DND-41 (cell line): ENCODE measurements at regions not wholly inside any gene's neighbourhood (a gene's known extent, or its start where the extent isn't known, plus 50 kb on each side); places are given as distances from the start of the nearest gene placed in this dataset.

Source experiments
- CTCF ChIP-seq: IDR thresholded peaks from 2 replicates; pipeline ENCODE4 v1.5.1; 2012; ENCODE audit warnings: borderline replicate concordance, low read length, moderate library complexity, mild to moderate bottlenecking; ENCODE audit not compliant: poor library complexity, severe bottlenecking; ENCODE audit errors: extremely low read depth
- EZH2 ChIP-seq: IDR thresholded peaks from 3 replicates; pipeline ENCODE4 v1.6.1; 2012; ENCODE audit warnings: borderline replicate concordance, low read depth, mild to moderate bottlenecking, moderate library complexity, low read length, inconsistent platforms; ENCODE audit not compliant: severe bottlenecking

GRCh38 chr14:40345334-40345733 is 913.1 kb upstream of the FBXO33 start:
- TF ChIP-seq CTCF: no peak
- TF ChIP-seq EZH2: no peak
